Astrocyte (in vitro differentiated cells and primary cell): ENCODE measurements at regions not wholly inside any gene's neighbourhood (a gene's known extent, or its start where the extent isn't known, plus 50 kb on each side); places are given as distances from the start of the nearest gene placed in this dataset.

Experiments
- DNase-seq: peaks from one replicate; pipeline ENCODE4 v3.0.0-alpha.2; 2010; ENCODE audit warnings: low read depth
- FAIRE-seq: peaks from 2 replicates; lab custom pipeline; 2011; peaks lifted over from hg19 to GRCh38; lab: Jason Lieb, UNC
- H2AFZ ChIP-seq: 2 replicates; pipeline ENCODE4 v1.6.0; 2012; ENCODE audit warnings: low read depth, low read length, inconsistent platforms
- H3K27ac ChIP-seq: 2 replicates; pipeline ENCODE4 v1.5.1; 2011; ENCODE audit warnings: low read depth, low read length, inconsistent platforms
- H3K27me3 ChIP-seq: 2 replicates; pipeline ENCODE4 v1.6.0; 2011; ENCODE audit warnings: low read length, inconsistent platforms; ENCODE audit not compliant: insufficient read depth
- H3K36me3 ChIP-seq: 2 replicates; pipeline ENCODE4 v1.5.1; 2011; ENCODE audit warnings: low read length, inconsistent platforms; ENCODE audit not compliant: insufficient read depth
- H3K4me1 ChIP-seq: 2 replicates; pipeline ENCODE4 v1.5.1; 2011; ENCODE audit warnings: low read length, inconsistent platforms; ENCODE audit not compliant: insufficient read depth
- H3K4me2 ChIP-seq: 2 replicates; pipeline ENCODE4 v1.6.0; 2012; ENCODE audit warnings: low read length, inconsistent platforms
- H3K4me3 ChIP-seq: 2 replicates; pipeline ENCODE4 v1.5.1; 2011; ENCODE audit warnings: low read depth, mild to moderate bottlenecking, low read length, inconsistent platforms; ENCODE audit not compliant: insufficient read depth
- H3K79me2 ChIP-seq: 2 replicates; pipeline ENCODE4 v1.6.0; 2012; ENCODE audit warnings: mild to moderate bottlenecking, low read length, inconsistent platforms; ENCODE audit not compliant: insufficient read depth
- H3K9ac ChIP-seq: 2 replicates; pipeline ENCODE4 v1.6.0; 2012; ENCODE audit warnings: mild to moderate bottlenecking, low read length, inconsistent platforms
- H3K9me3 ChIP-seq: 2 replicates; pipeline ENCODE4 v1.5.1; 2012; ENCODE audit warnings: low read depth, mild to moderate bottlenecking, low read length, inconsistent platforms; ENCODE audit not compliant: insufficient read depth
- H4K20me1 ChIP-seq: 2 replicates; pipeline ENCODE4 v1.6.0; 2012; ENCODE audit warnings: low read length, inconsistent platforms; ENCODE audit not compliant: insufficient read depth
- H3K27ac Mint-ChIP-seq: one replicate; pipeline ENCODE4 v1.8.0; 2021; ENCODE audit warnings: mild to moderate bottlenecking, mixed read lengths; ENCODE audit not compliant: unreplicated experiment
- H3K27me3 Mint-ChIP-seq: one replicate; pipeline ENCODE4 v1.8.0; 2021; ENCODE audit warnings: low read depth, mixed read lengths; ENCODE audit not compliant: unreplicated experiment
- H3K36me3 Mint-ChIP-seq: one replicate; pipeline ENCODE4 v1.8.0; 2021; ENCODE audit warnings: low read depth, mixed read lengths; ENCODE audit not compliant: unreplicated experiment
- H3K4me1 Mint-ChIP-seq: one replicate; pipeline ENCODE4 v1.8.0; 2021; ENCODE audit warnings: low read depth, mixed read lengths; ENCODE audit not compliant: unreplicated experiment
- H3K4me3 Mint-ChIP-seq: one replicate; pipeline ENCODE4 v1.8.0; 2021; ENCODE audit warnings: mild to moderate bottlenecking, moderate library complexity, mixed read lengths; ENCODE audit not compliant: unreplicated experiment
- H3K9me3 Mint-ChIP-seq: one replicate; pipeline ENCODE4 v1.8.0; 2021; ENCODE audit warnings: mild to moderate bottlenecking, mixed read lengths; ENCODE audit not compliant: unreplicated experiment
- EZH2 ChIP-seq: IDR thresholded peaks from 2 replicates; pipeline ENCODE4 v1.6.1; 2012; ENCODE audit warnings: mild to moderate bottlenecking, low read length, inconsistent platforms; ENCODE audit not compliant: insufficient read depth
- TF ChIP-seq, protein P1 (sequence below): IDR thresholded peaks from 2 replicates; pipeline ENCODE4 v1.5.1; 2011; ENCODE audit warnings: low read depth, mild to moderate bottlenecking, inconsistent platforms, low read length, moderate library complexity; ENCODE audit not compliant: insufficient read depth

DNA sequence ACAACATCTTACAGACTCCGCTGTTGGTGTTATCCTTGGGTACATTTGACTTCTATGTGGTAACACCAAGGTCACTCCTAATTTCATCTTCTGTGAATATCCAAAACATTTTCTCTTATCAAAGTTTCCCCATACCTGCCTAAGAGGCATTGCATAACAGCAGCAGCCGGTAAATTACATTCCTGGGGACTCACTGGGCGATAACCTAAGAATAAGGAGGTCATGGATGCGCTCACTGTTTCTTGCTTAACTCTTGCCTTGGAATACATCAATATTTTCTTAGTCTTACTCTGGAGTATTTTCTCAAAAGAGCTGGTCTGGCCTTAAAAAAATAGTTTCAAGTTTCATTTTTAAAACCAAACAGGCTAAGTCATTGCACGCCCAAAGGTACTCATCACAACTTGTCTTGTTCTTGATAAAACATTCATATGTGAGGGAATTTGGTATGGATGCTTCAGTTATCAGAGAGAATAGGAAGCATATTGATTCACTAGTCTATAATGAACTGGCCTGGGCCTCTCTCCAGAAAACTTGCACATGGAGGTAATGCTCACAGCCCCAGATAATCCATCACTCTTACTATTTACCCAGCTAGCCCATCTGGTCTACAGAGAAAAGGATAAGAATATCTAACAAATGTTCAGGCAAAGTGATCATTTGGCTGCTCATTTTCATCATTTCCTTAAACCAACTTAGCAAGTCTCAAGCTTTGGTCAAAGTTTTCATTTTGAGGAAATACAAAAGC is 235.0 kb upstream of the ERCC4 start:
- H3K4me3 Mint-ChIP-seq, result no peak overlapping the region
- H3K36me3 Mint-ChIP-seq, result no peaks in the 10 kb centered on the region
- FAIRE-seq, result no peak
- no peaks in the 10 kb centered on the region for H3K9me3 ChIP-seq
- H3K4me3 ChIP-seq, result no peak overlapping the region
- H3K4me1 Mint-ChIP-seq, result peaks cover 3% of the 10 kb centered on the region
- no peak for TF ChIP-seq EZH2
- TF ChIP-seq, protein P1, sequence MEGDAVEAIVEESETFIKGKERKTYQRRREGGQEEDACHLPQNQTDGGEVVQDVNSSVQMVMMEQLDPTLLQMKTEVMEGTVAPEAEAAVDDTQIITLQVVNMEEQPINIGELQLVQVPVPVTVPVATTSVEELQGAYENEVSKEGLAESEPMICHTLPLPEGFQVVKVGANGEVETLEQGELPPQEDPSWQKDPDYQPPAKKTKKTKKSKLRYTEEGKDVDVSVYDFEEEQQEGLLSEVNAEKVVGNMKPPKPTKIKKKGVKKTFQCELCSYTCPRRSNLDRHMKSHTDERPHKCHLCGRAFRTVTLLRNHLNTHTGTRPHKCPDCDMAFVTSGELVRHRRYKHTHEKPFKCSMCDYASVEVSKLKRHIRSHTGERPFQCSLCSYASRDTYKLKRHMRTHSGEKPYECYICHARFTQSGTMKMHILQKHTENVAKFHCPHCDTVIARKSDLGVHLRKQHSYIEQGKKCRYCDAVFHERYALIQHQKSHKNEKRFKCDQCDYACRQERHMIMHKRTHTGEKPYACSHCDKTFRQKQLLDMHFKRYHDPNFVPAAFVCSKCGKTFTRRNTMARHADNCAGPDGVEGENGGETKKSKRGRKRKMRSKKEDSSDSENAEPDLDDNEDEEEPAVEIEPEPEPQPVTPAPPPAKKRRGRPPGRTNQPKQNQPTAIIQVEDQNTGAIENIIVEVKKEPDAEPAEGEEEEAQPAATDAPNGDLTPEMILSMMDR, result no peak
- H2AFZ ChIP-seq, result no peak overlapping the region
- no peak for DNase-seq
- no peaks in the 10 kb centered on the region for H3K27me3 ChIP-seq
- no peaks in the 10 kb centered on the region for H3K27me3 Mint-ChIP-seq
- no peaks in the 10 kb centered on the region for H3K4me1 ChIP-seq
- H3K9ac ChIP-seq, result no peak overlapping the region
- no peak overlapping the region for H3K27ac Mint-ChIP-seq
- H3K36me3 ChIP-seq, result no peaks in the 10 kb centered on the region
- peaks cover 3% of the 10 kb centered on the region for H3K9me3 Mint-ChIP-seq
- no peaks in the 10 kb centered on the region for H3K79me2 ChIP-seq
- H3K27ac ChIP-seq, result no peak overlapping the region
- H4K20me1 ChIP-seq, result no peaks in the 10 kb centered on the region
- H3K4me2 ChIP-seq, result no peak overlapping the region

GRCh38 chr16:13696017-13696416 is 223.9 kb upstream of the ERCC4 start:
- H3K9me3 ChIP-seq, result no peaks in the 10 kb centered on the region
- H3K4me3 Mint-ChIP-seq, result no peak overlapping the region
- H3K79me2 ChIP-seq, result no peaks in the 10 kb centered on the region
- DNase-seq, result no peak
- H3K36me3 ChIP-seq, result no peaks in the 10 kb centered on the region
- H3K4me2 ChIP-seq, result no peak overlapping the region
- no peak overlapping the region for H3K9ac ChIP-seq
- no peak overlapping the region for H2AFZ ChIP-seq
- no peaks in the 10 kb centered on the region for H3K27me3 ChIP-seq
- H3K27ac Mint-ChIP-seq, result no peak overlapping the region
- no peak overlapping the region for H3K27ac ChIP-seq
- H3K27me3 Mint-ChIP-seq, result no peaks in the 10 kb centered on the region
- H3K36me3 Mint-ChIP-seq, result no peaks in the 10 kb centered on the region
- H3K9me3 Mint-ChIP-seq, result peaks cover 22% of the 10 kb centered on the region
- no peaks in the 10 kb centered on the region for H4K20me1 ChIP-seq
- H3K4me1 Mint-ChIP-seq, result no peaks in the 10 kb centered on the region
- no peaks in the 10 kb centered on the region for H3K4me1 ChIP-seq
- H3K4me3 ChIP-seq, result no peak overlapping the region
- no peak for FAIRE-seq
- TF ChIP-seq, protein P1, result no peak

GRCh38 chr16:13697013-13697412 is 222.9 kb upstream of the ERCC4 start:
- no peak for FAIRE-seq

More at GRCh38 chr16:13697013-13697412, 222.9 kb upstream of the ERCC4 start:
- Mint-ChIP-seq H3K27me3 (no peaks in the 10 kb centered on the region), H3K4me3 (no peak overlapping the region), H3K27ac (no peak overlapping the region), H3K4me1 (no peaks in the 10 kb centered on the region), H3K36me3 (no peaks in the 10 kb centered on the region), H3K9me3 (peaks cover 22% of the 10 kb centered on the region)
- H3K4me1 ChIP-seq, result no peaks in the 10 kb centered on the region
- H3K9me3 ChIP-seq, result no peaks in the 10 kb centered on the region
- no peak for TF ChIP-seq EZH2
- TF ChIP-seq, protein P1, result no peak
- H4K20me1 ChIP-seq, result no peaks in the 10 kb centered on the region
- H3K4me3 ChIP-seq, result no peak overlapping the region
- DNase-seq, result no peak
- no peaks in the 10 kb centered on the region for H3K36me3 ChIP-seq
- no peak overlapping the region for H3K9ac ChIP-seq
- H2AFZ ChIP-seq, result no peak overlapping the region
- no peak overlapping the region for H3K4me2 ChIP-seq
- no peak overlapping the region for H3K27ac ChIP-seq
- no peaks in the 10 kb centered on the region for H3K27me3 ChIP-seq
- H3K79me2 ChIP-seq, result no peaks in the 10 kb centered on the region
